ENCODE measurements at regions not wholly inside any gene's neighbourhood (a gene's known extent, or its start where the extent isn't known, plus 50 kb on each side); places are given as distances from the start of the nearest gene placed in this dataset.

DNA sequence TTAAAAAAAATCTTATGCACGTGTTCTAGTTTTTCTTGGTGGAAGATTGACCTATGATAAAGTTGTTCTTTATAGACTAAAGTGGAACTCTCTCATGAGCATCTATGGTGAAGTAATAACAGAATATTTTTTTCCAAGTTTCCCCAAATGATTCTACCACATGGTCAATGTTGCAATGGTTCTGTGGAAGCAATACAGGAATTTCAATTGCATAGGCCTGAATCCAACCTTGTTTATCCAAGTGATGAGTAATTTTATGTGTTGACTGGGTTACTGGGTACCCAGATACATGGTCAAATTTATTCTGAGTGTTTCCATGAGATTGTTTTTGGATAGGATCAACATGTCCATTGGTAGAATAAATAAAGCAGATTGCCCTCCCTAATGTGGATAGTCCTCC is 581.5 kb downstream of the MMUT start:
- no peak for DNase-seq (ENCODE audit: low spot score)
- H3K4me1 ChIP-seq (ENCODE audit: control insufficient read depth in 4 of 4, insufficient read depth in 4 of 4, low read length in 3 of 4) = no peaks in the 10 kb centered on the region
- H3K4me3 ChIP-seq (ENCODE audit: low read depth in 1 of 3, low read length in 3 of 3) = no peak overlapping the region
- no peaks in the 10 kb centered on the region for H3K36me3 ChIP-seq (ENCODE audit: control insufficient read depth in 4 of 4, insufficient read depth in 3 of 4, low read depth in 1 of 4, low read length in 3 of 4)
- no peaks in the 10 kb centered on the region for H3K27me3 ChIP-seq (ENCODE audit: control insufficient read depth in 4 of 4, insufficient read depth in 4 of 4, low read length in 3 of 4)
- TF ChIP-seq GABPA (IDR thresholded peaks at IDR 0.05 in 1 of 2, conservative IDR thresholded peaks at IDR 0.05 in 1 of 2) = no peak
- TF ChIP-seq ATF3 (IDR thresholded peaks at IDR 0.05) = no peak
- TF ChIP-seq, protein P1, sequence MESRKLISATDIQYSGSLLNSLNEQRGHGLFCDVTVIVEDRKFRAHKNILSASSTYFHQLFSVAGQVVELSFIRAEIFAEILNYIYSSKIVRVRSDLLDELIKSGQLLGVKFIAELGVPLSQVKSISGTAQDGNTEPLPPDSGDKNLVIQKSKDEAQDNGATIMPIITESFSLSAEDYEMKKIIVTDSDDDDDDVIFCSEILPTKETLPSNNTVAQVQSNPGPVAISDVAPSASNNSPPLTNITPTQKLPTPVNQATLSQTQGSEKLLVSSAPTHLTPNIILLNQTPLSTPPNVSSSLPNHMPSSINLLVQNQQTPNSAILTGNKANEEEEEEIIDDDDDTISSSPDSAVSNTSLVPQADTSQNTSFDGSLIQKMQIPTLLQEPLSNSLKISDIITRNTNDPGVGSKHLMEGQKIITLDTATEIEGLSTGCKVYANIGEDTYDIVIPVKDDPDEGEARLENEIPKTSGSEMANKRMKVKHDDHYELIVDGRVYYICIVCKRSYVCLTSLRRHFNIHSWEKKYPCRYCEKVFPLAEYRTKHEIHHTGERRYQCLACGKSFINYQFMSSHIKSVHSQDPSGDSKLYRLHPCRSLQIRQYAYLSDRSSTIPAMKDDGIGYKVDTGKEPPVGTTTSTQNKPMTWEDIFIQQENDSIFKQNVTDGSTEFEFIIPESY (IDR thresholded peaks at IDR 0.05) = no peak
- TF ChIP-seq CTCF (IDR thresholded peaks at IDR 0.05; ENCODE audit: low read depth, low read length, missing input control) = no peak
- TF ChIP-seq JUND (IDR thresholded peaks at IDR 0.05) = no peak
- TF ChIP-seq TAF1 (conservative IDR thresholded peaks at IDR 0.05) = no peak
- TF ChIP-seq FOXA1 (IDR thresholded peaks at IDR 0.05) = no peak
- TF ChIP-seq FOXA2 (IDR thresholded peaks at IDR 0.05) = no peak
- no peak for TF ChIP-seq EGR1 (IDR thresholded peaks at IDR 0.05; ENCODE audit: low read depth in 2 of 2)
- TF ChIP-seq HNF4A (conservative IDR thresholded peaks at IDR 0.05) = no peak
- TF ChIP-seq, protein P2, sequence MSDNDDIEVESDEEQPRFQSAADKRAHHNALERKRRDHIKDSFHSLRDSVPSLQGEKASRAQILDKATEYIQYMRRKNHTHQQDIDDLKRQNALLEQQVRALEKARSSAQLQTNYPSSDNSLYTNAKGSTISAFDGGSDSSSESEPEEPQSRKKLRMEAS (IDR thresholded peaks at IDR 0.05) = no peak
- no peak for TF ChIP-seq REST (IDR thresholded peaks at IDR 0.05)
- no peak for TF ChIP-seq SP1 (IDR thresholded peaks at IDR 0.05)
- TF ChIP-seq HNF4G (IDR thresholded peaks at IDR 0.05) = no peak
- no peak for TF ChIP-seq RXRA (IDR thresholded peaks at IDR 0.05)
- no peak for TF ChIP-seq RAD21 (IDR thresholded peaks at IDR 0.05)
- H3K9ac ChIP-seq (ENCODE audit: low read depth in 1 of 2, low read length in 2 of 2) = no peak overlapping the region
- H3K9me3 ChIP-seq (ENCODE audit: control insufficient read depth in 4 of 4, low read length in 3 of 4) = no peaks in the 10 kb centered on the region
- WGBS = 45% methylated on average over 1 of the region's 1 CpG
- H3K27ac ChIP-seq (ENCODE audit: low read depth in 1 of 2, low read length in 2 of 2) = no peak overlapping the region

DNA sequence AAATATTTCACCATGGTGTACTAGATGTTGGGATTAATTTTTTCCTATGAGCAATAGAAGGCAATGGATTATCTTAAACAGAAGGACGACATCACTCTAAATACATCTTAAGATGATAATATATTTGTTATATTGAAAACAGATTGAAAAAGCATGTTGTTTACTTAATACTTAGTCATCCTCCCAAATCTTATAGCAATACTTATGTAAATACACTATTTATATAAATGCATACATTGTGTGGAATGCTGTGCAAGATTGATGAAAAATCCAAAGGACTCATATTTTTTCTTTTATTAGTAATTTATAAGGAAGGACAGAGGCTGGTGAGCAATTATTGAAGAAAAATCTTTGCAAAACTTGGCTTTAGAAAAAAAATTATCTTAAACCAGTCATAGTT is 593.5 kb downstream of the MMUT start:
- Histone ChIP-seq H3K4me1 (ENCODE audit: control insufficient read depth in 4 of 4, insufficient read depth in 4 of 4, low read length in 3 of 4) (no peaks in the 10 kb centered on the region), H3K9ac (ENCODE audit: low read depth in 1 of 2, low read length in 2 of 2) (no peak overlapping the region), H3K4me3 (ENCODE audit: low read depth in 1 of 3, low read length in 3 of 3) (no peak overlapping the region), H3K27ac (ENCODE audit: low read depth in 1 of 2, low read length in 2 of 2) (no peak overlapping the region), H3K36me3 (ENCODE audit: control insufficient read depth in 4 of 4, insufficient read depth in 3 of 4, low read depth in 1 of 4, low read length in 3 of 4) (no peaks in the 10 kb centered on the region), H3K9me3 (ENCODE audit: control insufficient read depth in 4 of 4, low read length in 3 of 4) (no peaks in the 10 kb centered on the region), H3K27me3 (ENCODE audit: control insufficient read depth in 4 of 4, insufficient read depth in 4 of 4, low read length in 3 of 4) (no peaks in the 10 kb centered on the region)
- no peak for DNase-seq (ENCODE audit: low spot score)
- WGBS = 68% methylated on average over 1 of the region's 1 CpG
- TF ChIP-seq ATF3 (IDR thresholded peaks at IDR 0.05) (no peak), RAD21 (IDR thresholded peaks at IDR 0.05) (no peak), CTCF (IDR thresholded peaks at IDR 0.05; ENCODE audit: low read depth, low read length, missing input control) (no peak), HNF4G (IDR thresholded peaks at IDR 0.05) (no peak), FOXA2 (IDR thresholded peaks at IDR 0.05) (no peak), YY1 (IDR thresholded peaks at IDR 0.05) (no peak), TAF1 (conservative IDR thresholded peaks at IDR 0.05) (no peak), GABPA (IDR thresholded peaks at IDR 0.05 in 1 of 2, conservative IDR thresholded peaks at IDR 0.05 in 1 of 2) (no peak), HNF4A (conservative IDR thresholded peaks at IDR 0.05) (no peak), EGR1 (IDR thresholded peaks at IDR 0.05; ENCODE audit: low read depth in 2 of 2) (no peak), RXRA (IDR thresholded peaks at IDR 0.05) (no peak), SP1 (IDR thresholded peaks at IDR 0.05) (no peak), JUND (IDR thresholded peaks at IDR 0.05) (no peak), NR2F2 (IDR thresholded peaks at IDR 0.05) (no peak)
- TF ChIP-seq, protein P1 (IDR thresholded peaks at IDR 0.05) = no peak

Data from liver (tissue), 8 donors.